Parathyroid adenoma (tissue), 2 donors: ENCODE measurements at regions not wholly inside any gene's neighbourhood (a gene's known extent, or its start where the extent isn't known, plus 50 kb on each side); places are given as distances from the start of the nearest gene placed in this dataset.

Experiments used
- H2AFZ ChIP-seq: fragments of 300-600 bp; sonication (generic); one replicate; pipeline ENCODE4 v1.7.0; 2017; ENCODE audit warnings: antibody characterized with exemption, mild to moderate bottlenecking
- H3K27ac ChIP-seq: fragments of 300-600 bp; sonication (generic); one replicate; pipeline ENCODE4 v1.7.0; 2017
- H3K27me3 ChIP-seq: fragments of 300-600 bp; sonication (generic); one replicate; pipeline ENCODE4 v1.7.0; 2017; ENCODE audit warnings: low read length; ENCODE audit not compliant: control insufficient read depth, insufficient read depth
- H3K36me3 ChIP-seq: fragments of 300-600 bp; sonication (generic); one replicate; pipeline ENCODE4 v1.7.0; 2017; ENCODE audit warnings: low read length; ENCODE audit not compliant: control insufficient read depth, insufficient read depth
- H3K4me1 ChIP-seq: fragments of 300-600 bp; sonication (generic); one replicate; pipeline ENCODE4 v1.7.0; 2017; ENCODE audit warnings: control low read depth
- H3K4me2 ChIP-seq: fragments of 300-600 bp; sonication (generic); one replicate; pipeline ENCODE4 v1.7.0; 2017; ENCODE audit warnings: low read length
- H3K4me3 ChIP-seq: fragments of 300-600 bp; sonication (generic); one replicate; pipeline ENCODE4 v1.7.0; 2017; ENCODE audit warnings: low read depth, low read length
- H3K79me2 ChIP-seq: fragments of 300-600 bp; sonication (generic); one replicate; pipeline ENCODE4 v1.7.0; 2017; ENCODE audit warnings: control low read depth
- H3K9ac ChIP-seq: fragments of 300-600 bp; sonication (generic); one replicate; pipeline ENCODE4 v1.7.0; 2017; ENCODE audit warnings: mild to moderate bottlenecking
- H3K9me3 ChIP-seq: fragments of 300-600 bp; sonication (generic); one replicate; pipeline ENCODE4 v1.7.0; 2017; ENCODE audit warnings: low read length; ENCODE audit not compliant: control insufficient read depth
- CTCF ChIP-seq: fragments of 300-600 bp; sonication (generic); IDR thresholded peaks from one replicate; pipeline ENCODE4 v1.7.0; 2017; ENCODE audit warnings: antibody characterized with exemption, mild to moderate bottlenecking
- donor health status: primary hyperparathyroidism.

- Histone ChIP-seq H3K27me3 (no peaks in the 10 kb centered on the region), H2AFZ (no peak overlapping the region), H3K36me3 (no peaks in the 10 kb centered on the region), H3K9ac (no peak overlapping the region), H3K4me2 (no peak overlapping the region), H3K27ac (no peak overlapping the region), H3K9me3 (no peaks in the 10 kb centered on the region), H3K4me1 (no peaks in the 10 kb centered on the region), H3K79me2 (no peaks in the 10 kb centered on the region), H3K4me3 (no peak overlapping the region)
- no peak for TF ChIP-seq CTCF
These were observed 359.9 kb upstream of the HNRNPA3 start for GRCh38 chr2:176852667-176853066.

GRCh38 chr2:176854062-176854461, 358.5 kb upstream of the HNRNPA3 start:
- H3K36me3 ChIP-seq = no peaks in the 10 kb centered on the region
- no peaks in the 10 kb centered on the region for H3K4me1 ChIP-seq
- no peaks in the 10 kb centered on the region for H3K27me3 ChIP-seq
- no peaks in the 10 kb centered on the region for H3K79me2 ChIP-seq
- H2AFZ ChIP-seq = no peak overlapping the region
- no peak overlapping the region for H3K4me2 ChIP-seq
- no peak overlapping the region for H3K4me3 ChIP-seq
- no peak overlapping the region for H3K9ac ChIP-seq
- no peak overlapping the region for H3K27ac ChIP-seq
- no peak for TF ChIP-seq CTCF
- no peaks in the 10 kb centered on the region for H3K9me3 ChIP-seq

- no peak overlapping the region for H2AFZ ChIP-seq
- H3K36me3 ChIP-seq = no peaks in the 10 kb centered on the region
- H3K4me1 ChIP-seq = no peaks in the 10 kb centered on the region
- H3K9ac ChIP-seq = no peak overlapping the region
- no peaks in the 10 kb centered on the region for H3K27me3 ChIP-seq
- H3K4me2 ChIP-seq = no peak overlapping the region
- H3K79me2 ChIP-seq = no peaks in the 10 kb centered on the region
- no peak for TF ChIP-seq CTCF
- no peak overlapping the region for H3K27ac ChIP-seq
- H3K4me3 ChIP-seq = no peak overlapping the region
- H3K9me3 ChIP-seq = no peaks in the 10 kb centered on the region
These were observed 357.7 kb upstream of the HNRNPA3 start for GRCh38 chr2:176854878-176855277.

GRCh38 chr2:176856683-176857082, 355.9 kb upstream of the HNRNPA3 start:
- H3K9me3 ChIP-seq = no peaks in the 10 kb centered on the region
- H3K79me2 ChIP-seq = no peaks in the 10 kb centered on the region
- H3K4me2 ChIP-seq = no peak overlapping the region
- no peak overlapping the region for H2AFZ ChIP-seq
- H3K4me3 ChIP-seq = no peak overlapping the region
- H3K36me3 ChIP-seq = no peaks in the 10 kb centered on the region
- TF ChIP-seq CTCF = no peak
- no peaks in the 10 kb centered on the region for H3K4me1 ChIP-seq
- H3K27me3 ChIP-seq = no peaks in the 10 kb centered on the region
- no peak overlapping the region for H3K9ac ChIP-seq
- no peak overlapping the region for H3K27ac ChIP-seq

- Histone ChIP-seq H3K9me3 (no peaks in the 10 kb centered on the region), H3K79me2 (no peaks in the 10 kb centered on the region), H3K9ac (no peak overlapping the region), H3K4me1 (no peaks in the 10 kb centered on the region), H3K36me3 (no peaks in the 10 kb centered on the region), H3K27me3 (no peaks in the 10 kb centered on the region), H2AFZ (no peak overlapping the region), H3K27ac (no peak overlapping the region), H3K4me3 (no peak overlapping the region), H3K4me2 (no peak overlapping the region)
- no peak for TF ChIP-seq CTCF
These were observed 347.3 kb upstream of the HNRNPA3 start for GRCh38 chr2:176865336-176865735.
